PC-9 (cell line): ENCODE measurements at regions not wholly inside any gene's neighbourhood (a gene's known extent, or its start where the extent isn't known, plus 50 kb on each side); places are given as distances from the start of the nearest gene placed in this dataset.
"Not testable (repeated sequence)": the region's sequence is repeated elsewhere in the genome, so short reads cannot be mapped to it uniquely, and the experiment has no call there.

Source experiments
- BruUV-seq: library from RNA; stranded (reverse); fragments of 400-500 nt; replicated peaks from 2 replicates; lab custom pipeline; 2021; lab: Mats Ljungman, UMichigan
- CTCF ChIA-PET: fragments of 300-600 bp; sonication (Branson Sonifier 250); formaldehyde crosslinking; loops from one replicate; lab custom pipeline; 2022; ENCODE audit warnings: antibody characterized with exemption; lab: Charles Lee
- POLR2A ChIA-PET: fragments of 300-600 bp; sonication (Branson Sonifier 250); formaldehyde crosslinking; loops from one replicate; lab custom pipeline; 2022; ENCODE audit warnings: antibody characterized with exemption; ENCODE audit not compliant: unreplicated experiment; lab: Charles Lee
- DNase-seq, 2 experiments: peaks; one replicate each; pipeline versions ENCODE4 v3.0.0 to v3.0.0-alpha.2; 2015 to 2022; ENCODE audit warnings: mixed read lengths in 1 of 2
- H2AFZ ChIP-seq: fragments of 200-600 bp; sonication (generic); 2 replicates; pipeline ENCODE4 v1.8.1; 2017; ENCODE audit warnings: antibody characterized with exemption
- H3F3A ChIP-seq: fragments of 200-600 bp; sonication (generic); 2 replicates; pipeline ENCODE4 v1.8.1; 2017; ENCODE audit warnings: antibody characterized with exemption, mild to moderate bottlenecking, low read depth; ENCODE audit not compliant: insufficient read depth
- H3K27ac ChIP-seq: fragments of 200-600 bp; sonication (generic); 2 replicates; pipeline ENCODE4 v1.6.1; 2016; ENCODE audit warnings: mixed run types
- H3K27me3 ChIP-seq: fragments of 200-600 bp; sonication (generic); 2 replicates; pipeline ENCODE4 v1.6.1; 2016; ENCODE audit warnings: low read depth, mixed run types; ENCODE audit not compliant: insufficient read depth
- H3K36me3 ChIP-seq: fragments of 200-600 bp; sonication (generic); 2 replicates; pipeline ENCODE4 v1.6.1; 2016; ENCODE audit warnings: low read depth, mixed run types
- H3K4me1 ChIP-seq: fragments of 200-600 bp; sonication (generic); replicated peaks from 2 replicates; pipeline ENCODE4 v1.6.1; 2016; ENCODE audit warnings: mixed run types; ENCODE audit not compliant: insufficient read depth
- H3K4me2 ChIP-seq: fragments of 200-600 bp; sonication (generic); 2 replicates; pipeline ENCODE4 v1.6.1; 2017; ENCODE audit warnings: mixed run types
- H3K4me3 ChIP-seq: fragments of 200-600 bp; sonication (generic); 2 replicates; pipeline ENCODE4 v1.6.1; 2016; ENCODE audit warnings: mixed run types
- H3K79me2 ChIP-seq: fragments of 200-600 bp; sonication (generic); 2 replicates; pipeline ENCODE4 v1.6.1; 2017; ENCODE audit warnings: low read depth, mixed run types
- H3K9me2 ChIP-seq: fragments of 200-600 bp; sonication (generic); 2 replicates; pipeline ENCODE4 v1.8.1; 2017; ENCODE audit warnings: mild to moderate bottlenecking; ENCODE audit not compliant: insufficient read depth
- H3K9me3 ChIP-seq: fragments of 200-600 bp; sonication (generic); 2 replicates; pipeline ENCODE4 v1.8.1; 2016; ENCODE audit warnings: low read depth; ENCODE audit not compliant: insufficient read depth
- H4K20me1 ChIP-seq: fragments of 200-600 bp; sonication (generic); 2 replicates; pipeline ENCODE4 v1.8.1; 2017; ENCODE audit not compliant: insufficient read depth
- EZH2 ChIP-seq: fragments of 200-600 bp; sonication (generic); IDR thresholded peaks from 2 replicates; pipeline ENCODE4 v1.8.0; 2017; ENCODE audit warnings: antibody characterized with exemption, low read depth
- intact Hi-C: fragments of 100-400 bp; cut with micrococcal nuclease; formaldehyde crosslinking; loops from one replicate; pipeline ENCODE4 v1.10.0; 2022; ENCODE audit not compliant: unreplicated experiment
- TF ChIP-seq, protein P1 (sequence below): fragments of 200-600 bp; sonication (generic); conservative IDR thresholded peaks from 2 replicates; pipeline ENCODE4 v1.6.1; 2017; ENCODE audit warnings: mixed run types, antibody characterized with exemption, mild to moderate bottlenecking, moderate library complexity

DNA sequence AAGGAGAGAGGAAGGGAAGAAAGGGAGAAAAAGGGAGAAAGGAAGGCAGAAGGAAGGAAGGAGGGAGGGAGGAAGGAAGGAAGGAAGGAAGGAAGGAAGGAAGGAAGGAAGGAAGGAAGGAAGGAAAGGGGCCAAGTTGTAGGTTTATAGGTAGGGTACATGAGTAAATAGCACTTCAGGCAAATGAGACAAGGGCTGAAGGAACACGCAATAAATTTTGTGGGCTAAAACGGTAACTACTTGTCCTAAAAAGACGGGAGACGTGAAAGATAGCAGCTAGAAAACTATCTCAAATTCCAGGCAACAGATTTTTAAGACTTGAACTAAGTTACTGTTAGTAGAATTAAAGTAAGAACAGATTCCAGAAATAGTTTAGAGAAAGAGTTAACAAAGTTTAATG, 129.3 kb upstream of the XIRP2 start:
- Histone ChIP-seq H3K27ac (no peak overlapping the region), H3K9me2 (no peaks in the 10 kb centered on the region), H2AFZ (no peak overlapping the region), H3K36me3 (no peaks in the 10 kb centered on the region), H3K4me1 (no peaks in the 10 kb centered on the region), H4K20me1 (no peaks in the 10 kb centered on the region), H3K9me3 (no peaks in the 10 kb centered on the region), H3K27me3 (no peaks in the 10 kb centered on the region), H3F3A (no peaks in the 10 kb centered on the region), H3K4me3 (no peak overlapping the region), H3K79me2 (no peaks in the 10 kb centered on the region), H3K4me2 (no peak overlapping the region)
- intact Hi-C loops: no loop called here
- CTCF ChIA-PET: no interaction called here
- no peak for TF ChIP-seq EZH2
- TF ChIP-seq, protein P1, sequence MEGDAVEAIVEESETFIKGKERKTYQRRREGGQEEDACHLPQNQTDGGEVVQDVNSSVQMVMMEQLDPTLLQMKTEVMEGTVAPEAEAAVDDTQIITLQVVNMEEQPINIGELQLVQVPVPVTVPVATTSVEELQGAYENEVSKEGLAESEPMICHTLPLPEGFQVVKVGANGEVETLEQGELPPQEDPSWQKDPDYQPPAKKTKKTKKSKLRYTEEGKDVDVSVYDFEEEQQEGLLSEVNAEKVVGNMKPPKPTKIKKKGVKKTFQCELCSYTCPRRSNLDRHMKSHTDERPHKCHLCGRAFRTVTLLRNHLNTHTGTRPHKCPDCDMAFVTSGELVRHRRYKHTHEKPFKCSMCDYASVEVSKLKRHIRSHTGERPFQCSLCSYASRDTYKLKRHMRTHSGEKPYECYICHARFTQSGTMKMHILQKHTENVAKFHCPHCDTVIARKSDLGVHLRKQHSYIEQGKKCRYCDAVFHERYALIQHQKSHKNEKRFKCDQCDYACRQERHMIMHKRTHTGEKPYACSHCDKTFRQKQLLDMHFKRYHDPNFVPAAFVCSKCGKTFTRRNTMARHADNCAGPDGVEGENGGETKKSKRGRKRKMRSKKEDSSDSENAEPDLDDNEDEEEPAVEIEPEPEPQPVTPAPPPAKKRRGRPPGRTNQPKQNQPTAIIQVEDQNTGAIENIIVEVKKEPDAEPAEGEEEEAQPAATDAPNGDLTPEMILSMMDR: no peak
- BruUV-seq: no TSS peak
- POLR2A ChIA-PET: no interaction called here
- no peak for DNase-seq

DNA sequence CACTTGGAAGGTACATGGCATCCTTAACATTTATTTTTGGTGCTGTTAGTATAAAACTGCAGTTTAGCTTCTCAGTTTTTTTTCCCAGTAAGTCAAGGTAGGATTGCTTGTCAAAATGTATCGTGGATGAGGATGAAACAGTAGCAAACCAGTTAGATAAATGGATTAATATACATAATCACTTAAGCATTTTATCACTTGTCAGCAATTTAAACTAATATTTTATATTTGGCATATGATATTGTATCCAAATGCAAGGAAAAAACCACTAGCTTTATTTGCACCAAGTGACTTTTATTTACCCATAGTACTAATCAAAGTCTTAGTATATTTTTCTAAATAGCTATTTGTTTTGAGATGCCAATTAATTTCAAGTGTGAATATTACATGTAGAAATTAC, 137.7 kb upstream of the XIRP2 start:
- Histone ChIP-seq H3F3A (no peaks in the 10 kb centered on the region), H4K20me1 (no peaks in the 10 kb centered on the region), H3K9me3 (no peaks in the 10 kb centered on the region), H3K9me2 (no peaks in the 10 kb centered on the region), H3K4me1 (no peaks in the 10 kb centered on the region), H3K4me2 (no peak overlapping the region), H3K36me3 (no peaks in the 10 kb centered on the region), H2AFZ (no peak overlapping the region), H3K4me3 (no peak overlapping the region), H3K79me2 (no peaks in the 10 kb centered on the region), H3K27ac (no peak overlapping the region), H3K27me3 (no peaks in the 10 kb centered on the region)
- ChIA-PET POLR2A (no interaction called here), CTCF (no interaction called here)
- no peak for TF ChIP-seq EZH2
- TF ChIP-seq, protein P1: no peak
- no TSS peak for BruUV-seq
- intact Hi-C loops: no loop called here
- DNase-seq: no peak

DNA sequence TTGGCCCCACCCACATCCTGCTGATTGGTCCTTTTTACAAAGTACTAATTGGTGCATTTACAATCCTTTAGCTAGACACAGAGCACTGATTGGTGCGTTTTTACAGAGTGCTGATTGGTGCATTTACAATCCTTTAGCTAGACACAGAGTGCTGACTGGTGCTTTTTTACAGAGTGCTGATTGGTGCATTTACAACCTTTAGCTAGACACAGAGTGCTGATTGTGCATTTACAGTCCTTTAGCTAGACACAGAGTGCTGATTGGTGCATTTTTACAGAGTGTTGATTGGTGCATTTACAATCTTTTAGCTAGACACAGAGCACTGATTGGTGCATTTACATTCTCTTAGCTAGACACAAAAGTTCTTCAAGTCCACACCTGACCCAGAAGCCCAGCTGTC, 144.2 kb upstream of the XIRP2 start:
- intact Hi-C loops: not testable (repeated sequence)

DNA sequence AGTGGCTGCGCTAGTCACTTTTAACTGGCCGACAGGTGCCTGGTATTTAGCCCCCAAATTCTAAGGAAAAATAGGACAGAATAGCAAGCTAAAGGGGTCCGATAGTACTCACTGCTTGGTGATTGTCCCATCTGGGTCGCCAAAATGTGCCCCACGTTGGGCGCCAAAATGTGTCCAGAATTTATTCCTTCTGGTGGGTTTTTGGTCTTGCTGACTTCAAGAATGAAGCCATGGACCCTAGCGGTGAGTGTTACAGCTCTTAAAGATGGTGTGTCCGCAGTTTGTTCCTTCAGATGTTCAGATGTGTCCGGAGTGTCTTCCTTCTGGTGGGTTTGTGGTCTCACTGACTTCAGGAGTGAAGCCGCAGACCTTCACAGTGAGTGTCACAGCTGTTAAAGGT, 144.8 kb upstream of the XIRP2 start:
- BruUV-seq, H3K9me2 ChIP-seq, POLR2A ChIA-PET, intact Hi-C loops, H3F3A ChIP-seq, H3K4me3 ChIP-seq, H3K4me1 ChIP-seq, H3K79me2 ChIP-seq, H3K4me2 ChIP-seq, H4K20me1 ChIP-seq, CTCF ChIA-PET, H3K27me3 ChIP-seq, H2AFZ ChIP-seq, H3K9me3 ChIP-seq, DNase-seq, H3K27ac ChIP-seq, H3K36me3 ChIP-seq: not testable (repeated sequence)

More for the DNA sequence above, 144.2 kb upstream of the XIRP2 start:
- H2AFZ ChIP-seq, CTCF ChIA-PET, H3K36me3 ChIP-seq, H3K4me1 ChIP-seq, BruUV-seq, H3K4me3 ChIP-seq, H4K20me1 ChIP-seq, POLR2A ChIA-PET, H3K79me2 ChIP-seq, H3K9me2 ChIP-seq, H3K9me3 ChIP-seq, H3F3A ChIP-seq, H3K27ac ChIP-seq, H3K4me2 ChIP-seq, DNase-seq, H3K27me3 ChIP-seq: not testable (repeated sequence)
